ENCODE measurements at regions not wholly inside any gene's neighbourhood (a gene's known extent, or its start where the extent isn't known, plus 50 kb on each side); places are given as distances from the start of the nearest gene placed in this dataset.

- Histone ChIP-seq H3K56ac (ENCODE audit: low read length) (no peak overlapping the region), H4K8ac (ENCODE audit: low read depth, low read length) (no peak overlapping the region), H3K23ac (ENCODE audit: low read length) (no peak overlapping the region), H4K5ac (ENCODE audit: low read length) (no peak overlapping the region), H3K27me3 (ENCODE audit: insufficient read depth, low read length, poor library complexity) (no peaks in the 10 kb centered on the region), H3K79me1 (ENCODE audit: low read length) (no peaks in the 10 kb centered on the region), H2BK15ac (replicated peaks; ENCODE audit: low read depth) (no peak overlapping the region), H3K18ac (ENCODE audit: low read length) (no peak overlapping the region), H3K4ac (ENCODE audit: low read depth, low read length) (no peak overlapping the region), H3K27ac (ENCODE audit: low read depth, low read length) (no peak overlapping the region), H3K4me3 (ENCODE audit: low read length) (no peak overlapping the region), H3K4me2 (ENCODE audit: low read length) (no peak overlapping the region), H2BK5ac (ENCODE audit: low read length) (no peak overlapping the region), H3K79me2 (ENCODE audit: control insufficient read depth, insufficient read depth, low read length) (no peaks in the 10 kb centered on the region), H2AK5ac (ENCODE audit: low read length) (no peak overlapping the region), H3K4me1 (ENCODE audit: control insufficient read depth, low read depth, low read length) (no peaks in the 10 kb centered on the region), H3K9ac (ENCODE audit: low read length) (no peak overlapping the region), H3K36me3 (ENCODE audit: control insufficient read depth, insufficient read depth, low read length) (no peaks in the 10 kb centered on the region), H2BK120ac (ENCODE audit: low read depth, low read length) (no peak overlapping the region)
- DNase-seq, result no peak
- no CpG with 5 or more reads among the region's 1 CpG for WGBS (ENCODE audit: extremely low coverage, insufficient coverage, low lambda C conversion rate)
Measured at GRCh38 chr3:31449318-31449717, 83.4 kb upstream of the STT3B start.

DNA sequence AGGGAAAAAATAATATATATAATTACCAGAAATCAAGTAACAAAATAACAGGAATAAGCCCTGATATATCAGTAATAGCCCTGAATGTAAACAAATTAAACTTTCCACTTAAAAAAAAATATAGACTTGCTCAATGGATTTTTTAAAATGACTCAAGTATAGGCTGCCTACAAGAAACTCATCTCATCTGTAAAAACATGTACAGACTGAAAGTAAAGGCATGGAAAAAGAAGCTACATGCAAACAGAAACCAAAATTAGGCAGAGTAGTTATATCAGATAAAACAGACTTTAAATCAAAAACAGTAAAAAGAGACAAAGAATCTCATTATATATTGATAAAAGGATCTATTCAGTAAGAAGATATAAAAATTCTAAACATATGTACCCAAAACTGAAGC is 82.4 kb upstream of the STT3B start:
- H3K4ac ChIP-seq (ENCODE audit: low read depth, low read length), result no peak overlapping the region
- no peak overlapping the region for H3K18ac ChIP-seq (ENCODE audit: low read length)
- DNase-seq, result no peak
- H3K9ac ChIP-seq (ENCODE audit: low read length), result no peak overlapping the region
- H4K5ac ChIP-seq (ENCODE audit: low read length), result no peak overlapping the region
- H3K27ac ChIP-seq (ENCODE audit: low read depth, low read length), result no peak overlapping the region
- H3K79me1 ChIP-seq (ENCODE audit: low read length), result no peaks in the 10 kb centered on the region
- H3K4me2 ChIP-seq (ENCODE audit: low read length), result no peak overlapping the region
- no peak overlapping the region for H2BK15ac ChIP-seq (replicated peaks; ENCODE audit: low read depth)
- no peaks in the 10 kb centered on the region for H3K79me2 ChIP-seq (ENCODE audit: control insufficient read depth, insufficient read depth, low read length)
- no peaks in the 10 kb centered on the region for H3K4me1 ChIP-seq (ENCODE audit: control insufficient read depth, low read depth, low read length)
- no peak overlapping the region for H3K4me3 ChIP-seq (ENCODE audit: low read length)
- no peak overlapping the region for H3K23ac ChIP-seq (ENCODE audit: low read length)
- H2BK5ac ChIP-seq (ENCODE audit: low read length), result no peak overlapping the region
- H2BK120ac ChIP-seq (ENCODE audit: low read depth, low read length), result no peak overlapping the region
- no peaks in the 10 kb centered on the region for H3K36me3 ChIP-seq (ENCODE audit: control insufficient read depth, insufficient read depth, low read length)
- H4K8ac ChIP-seq (ENCODE audit: low read depth, low read length), result no peak overlapping the region
- H3K27me3 ChIP-seq (ENCODE audit: insufficient read depth, low read length, poor library complexity), result no peaks in the 10 kb centered on the region
- H2AK5ac ChIP-seq (ENCODE audit: low read length), result no peak overlapping the region
- no peak overlapping the region for H3K56ac ChIP-seq (ENCODE audit: low read length)

DNA sequence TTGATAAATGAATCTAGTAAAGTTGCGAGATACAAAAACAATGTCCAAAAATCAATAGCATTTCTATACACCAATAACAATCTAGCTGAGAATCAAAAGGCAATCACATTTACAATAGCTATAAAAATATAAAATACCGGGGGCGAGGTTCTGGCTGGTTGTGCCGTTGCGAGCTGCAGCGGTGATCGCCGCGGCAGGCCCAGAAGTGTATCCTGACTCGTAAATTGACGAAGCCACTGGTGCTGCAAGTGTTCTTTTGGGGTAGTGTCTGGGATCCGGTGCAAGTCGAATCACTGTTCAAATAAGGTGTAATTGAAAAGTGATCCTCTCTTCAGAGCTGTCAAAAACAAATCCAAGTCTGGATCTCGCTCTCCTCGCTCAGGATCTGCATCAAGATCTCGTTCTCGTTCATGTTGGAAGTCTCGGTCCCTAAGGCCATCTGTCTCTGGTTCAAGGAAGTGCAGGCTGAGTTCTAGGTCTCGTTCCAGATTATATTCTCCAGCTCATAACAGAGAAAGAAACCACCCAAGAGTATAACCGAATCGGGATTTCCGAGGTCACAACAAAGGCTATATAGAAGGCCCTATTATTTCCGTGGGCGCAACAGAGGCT is 80.1 kb upstream of the STT3B start:
- Histone ChIP-seq H2BK120ac (ENCODE audit: low read depth, low read length) (no peak overlapping the region), H3K4me3 (ENCODE audit: low read length) (no peak overlapping the region), H3K56ac (ENCODE audit: low read length) (no peak overlapping the region), H3K4ac (ENCODE audit: low read depth, low read length) (no peak overlapping the region), H3K18ac (ENCODE audit: low read length) (no peak overlapping the region), H2BK5ac (ENCODE audit: low read length) (no peak overlapping the region), H3K9ac (ENCODE audit: low read length) (no peak overlapping the region), H3K4me1 (ENCODE audit: control insufficient read depth, low read depth, low read length) (no peaks in the 10 kb centered on the region), H2AK5ac (ENCODE audit: low read length) (no peak overlapping the region), H3K36me3 (ENCODE audit: control insufficient read depth, insufficient read depth, low read length) (no peaks in the 10 kb centered on the region), H3K79me2 (ENCODE audit: control insufficient read depth, insufficient read depth, low read length) (no peaks in the 10 kb centered on the region), H4K8ac (ENCODE audit: low read depth, low read length) (no peak overlapping the region), H3K27me3 (ENCODE audit: insufficient read depth, low read length, poor library complexity) (no peaks in the 10 kb centered on the region), H4K5ac (ENCODE audit: low read length) (no peak overlapping the region), H3K23ac (ENCODE audit: low read length) (no peak overlapping the region), H3K4me2 (ENCODE audit: low read length) (no peak overlapping the region), H3K27ac (ENCODE audit: low read depth, low read length) (no peak overlapping the region), H2BK15ac (replicated peaks; ENCODE audit: low read depth) (no peak overlapping the region), H3K79me1 (ENCODE audit: low read length) (no peaks in the 10 kb centered on the region)
- WGBS (ENCODE audit: extremely low coverage, insufficient coverage, low lambda C conversion rate), result no CpG with 5 or more reads among the region's 24 CpGs
- no peak for DNase-seq

- Histone ChIP-seq H3K4me1 (ENCODE audit: control insufficient read depth, low read depth, low read length) (no peaks in the 10 kb centered on the region), H2AK5ac (ENCODE audit: low read length) (no peak overlapping the region), H3K79me2 (ENCODE audit: control insufficient read depth, insufficient read depth, low read length) (no peaks in the 10 kb centered on the region), H4K8ac (ENCODE audit: low read depth, low read length) (no peak overlapping the region), H3K4ac (ENCODE audit: low read depth, low read length) (no peak overlapping the region), H3K4me3 (ENCODE audit: low read length) (no peak overlapping the region), H2BK15ac (replicated peaks; ENCODE audit: low read depth) (no peak overlapping the region), H3K36me3 (ENCODE audit: control insufficient read depth, insufficient read depth, low read length) (no peaks in the 10 kb centered on the region), H2BK120ac (ENCODE audit: low read depth, low read length) (no peak overlapping the region), H3K4me2 (ENCODE audit: low read length) (no peak overlapping the region), H3K79me1 (ENCODE audit: low read length) (no peaks in the 10 kb centered on the region), H3K27ac (ENCODE audit: low read depth, low read length) (no peak overlapping the region), H4K5ac (ENCODE audit: low read length) (no peak overlapping the region), H2BK5ac (ENCODE audit: low read length) (no peak overlapping the region), H3K23ac (ENCODE audit: low read length) (no peak overlapping the region), H3K56ac (ENCODE audit: low read length) (no peak overlapping the region), H3K18ac (ENCODE audit: low read length) (no peak overlapping the region), H3K27me3 (ENCODE audit: insufficient read depth, low read length, poor library complexity) (no peaks in the 10 kb centered on the region), H3K9ac (ENCODE audit: low read length) (no peak overlapping the region)
- no CpG with 5 or more reads among the region's 8 CpGs for WGBS (ENCODE audit: extremely low coverage, insufficient coverage, low lambda C conversion rate)
- no peak for DNase-seq
Measured at GRCh38 chr3:31453430-31453829, 79.3 kb upstream of the STT3B start.

DNA sequence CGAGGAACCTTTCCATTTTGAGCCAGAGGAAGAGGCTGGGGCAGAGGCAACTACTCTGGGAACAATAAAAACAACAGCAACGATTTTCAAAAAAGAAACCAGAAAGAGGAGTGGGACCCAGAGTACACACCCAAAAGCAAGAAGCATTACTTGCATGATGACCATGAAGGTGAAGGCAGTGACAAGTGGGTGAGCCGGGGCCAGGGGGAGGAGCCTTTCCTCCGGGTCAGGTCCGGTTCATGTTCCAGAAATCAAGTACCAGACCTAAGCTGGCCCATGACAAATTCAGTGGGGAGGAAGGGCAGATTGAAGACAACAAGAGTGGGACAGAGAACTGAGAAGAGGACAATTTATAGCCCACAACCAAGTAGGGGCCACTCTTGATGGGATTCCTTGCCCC is 77.2 kb upstream of the STT3B start:
- Histone ChIP-seq H3K4me2 (ENCODE audit: low read length) (no peak overlapping the region), H4K5ac (ENCODE audit: low read length) (no peak overlapping the region), H3K79me2 (ENCODE audit: control insufficient read depth, insufficient read depth, low read length) (no peaks in the 10 kb centered on the region), H3K18ac (ENCODE audit: low read length) (no peak overlapping the region), H3K9ac (ENCODE audit: low read length) (no peak overlapping the region), H2BK5ac (ENCODE audit: low read length) (no peak overlapping the region), H3K4me1 (ENCODE audit: control insufficient read depth, low read depth, low read length) (no peaks in the 10 kb centered on the region), H3K27ac (ENCODE audit: low read depth, low read length) (no peak overlapping the region), H3K4me3 (ENCODE audit: low read length) (no peak overlapping the region), H3K79me1 (ENCODE audit: low read length) (no peaks in the 10 kb centered on the region), H2BK120ac (ENCODE audit: low read depth, low read length) (no peak overlapping the region), H2AK5ac (ENCODE audit: low read length) (no peak overlapping the region), H3K23ac (ENCODE audit: low read length) (no peak overlapping the region), H3K27me3 (ENCODE audit: insufficient read depth, low read length, poor library complexity) (no peaks in the 10 kb centered on the region), H3K56ac (ENCODE audit: low read length) (no peak overlapping the region), H2BK15ac (replicated peaks; ENCODE audit: low read depth) (no peak overlapping the region), H4K8ac (ENCODE audit: low read depth, low read length) (no peak overlapping the region), H3K4ac (ENCODE audit: low read depth, low read length) (no peak overlapping the region), H3K36me3 (ENCODE audit: control insufficient read depth, insufficient read depth, low read length) (no peaks in the 10 kb centered on the region)
- WGBS (ENCODE audit: extremely low coverage, insufficient coverage, low lambda C conversion rate), result no CpG with 5 or more reads among the region's 5 CpGs
- no peak for DNase-seq

DNA sequence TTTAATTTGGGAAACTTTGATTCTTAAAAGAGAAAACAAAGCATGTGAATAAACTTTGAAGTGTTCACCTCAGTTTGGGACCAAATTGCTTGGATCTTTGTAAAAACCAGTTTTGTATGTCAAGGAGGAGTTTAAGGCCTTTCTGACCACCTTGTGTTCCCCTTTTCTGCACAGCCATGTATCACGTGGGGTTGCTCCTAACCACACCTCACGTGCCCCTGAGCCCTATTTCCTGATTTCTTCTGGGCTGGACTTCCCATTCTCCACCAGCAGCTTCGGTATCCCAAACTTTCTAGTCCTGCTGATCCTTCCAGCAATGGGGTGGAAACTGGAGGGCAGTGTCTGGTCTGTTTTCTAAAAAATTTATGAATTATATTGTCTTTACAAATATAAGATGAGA is 76.4 kb upstream of the STT3B start:
- Histone ChIP-seq H2BK15ac (replicated peaks; ENCODE audit: low read depth) (no peak overlapping the region), H2BK5ac (ENCODE audit: low read length) (no peak overlapping the region), H2BK120ac (ENCODE audit: low read depth, low read length) (no peak overlapping the region), H3K27ac (ENCODE audit: low read depth, low read length) (no peak overlapping the region), H4K8ac (ENCODE audit: low read depth, low read length) (no peak overlapping the region), H3K4me1 (ENCODE audit: control insufficient read depth, low read depth, low read length) (no peaks in the 10 kb centered on the region), H2AK5ac (ENCODE audit: low read length) (no peak overlapping the region), H3K4me3 (ENCODE audit: low read length) (no peak overlapping the region), H3K4ac (ENCODE audit: low read depth, low read length) (no peak overlapping the region), H3K23ac (ENCODE audit: low read length) (no peak overlapping the region), H4K5ac (ENCODE audit: low read length) (no peak overlapping the region), H3K36me3 (ENCODE audit: control insufficient read depth, insufficient read depth, low read length) (no peaks in the 10 kb centered on the region), H3K56ac (ENCODE audit: low read length) (no peak overlapping the region), H3K79me1 (ENCODE audit: low read length) (no peaks in the 10 kb centered on the region), H3K27me3 (ENCODE audit: insufficient read depth, low read length, poor library complexity) (no peaks in the 10 kb centered on the region), H3K18ac (ENCODE audit: low read length) (no peak overlapping the region), H3K4me2 (ENCODE audit: low read length) (no peak overlapping the region), H3K79me2 (ENCODE audit: control insufficient read depth, insufficient read depth, low read length) (no peaks in the 10 kb centered on the region), H3K9ac (ENCODE audit: low read length) (no peak overlapping the region)
- no peak for DNase-seq
- no CpG with 5 or more reads among the region's 3 CpGs for WGBS (ENCODE audit: extremely low coverage, insufficient coverage, low lambda C conversion rate)
